Uterus (tissue), 2 donors: ENCODE measurements at regions not wholly inside any gene's neighbourhood (a gene's known extent, or its start where the extent isn't known, plus 50 kb on each side); places are given as distances from the start of the nearest gene placed in this dataset.

Experiments used
- POLR2A ChIP-seq, 2 donors: fragments of 450-650 bp; IDR thresholded peaks; one replicate each; pipeline ENCODE4 v1.6.1; 2016; ENCODE audit warnings: antibody characterized with exemption in 2 of 2, mild to moderate bottlenecking in 1 of 2, moderate library complexity in 1 of 2
- TF ChIP-seq, protein P1 (sequence below), 4 experiments: fragments of 200-600 bp in 2 of 4; fragments of 450-650 bp in 2 of 4; sonication (generic) in 2 of 4; IDR thresholded peaks; one replicate each; pipeline ENCODE4 v1.5.1; 2016 to 2019; ENCODE audit warnings: antibody characterized with exemption in 4 of 4, mild to moderate bottlenecking in 2 of 4, moderate library complexity in 1 of 4

DNA sequence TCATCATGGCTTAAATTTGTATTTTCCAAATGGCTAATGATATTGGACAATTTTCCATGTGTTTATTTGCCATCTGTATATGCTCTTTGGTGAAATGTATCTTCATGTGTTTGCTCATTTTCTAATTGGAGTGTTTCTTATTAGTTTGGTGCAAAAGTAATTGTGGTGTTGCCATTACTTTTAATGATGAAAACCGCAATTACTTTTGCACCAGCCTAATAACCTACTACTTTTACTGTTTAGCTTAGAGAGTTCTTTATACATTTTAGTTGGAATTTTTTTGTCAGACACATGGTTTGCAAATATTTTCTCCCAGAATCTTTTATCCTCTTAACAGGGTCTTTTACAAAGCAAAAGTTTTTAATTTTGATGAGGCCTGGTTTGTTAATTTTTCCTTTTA, 141.0 kb upstream of the AGTR1 start:
- no peak for TF ChIP-seq POLR2A (IDR thresholded peaks at IDR 0.05)
- TF ChIP-seq, protein P1, sequence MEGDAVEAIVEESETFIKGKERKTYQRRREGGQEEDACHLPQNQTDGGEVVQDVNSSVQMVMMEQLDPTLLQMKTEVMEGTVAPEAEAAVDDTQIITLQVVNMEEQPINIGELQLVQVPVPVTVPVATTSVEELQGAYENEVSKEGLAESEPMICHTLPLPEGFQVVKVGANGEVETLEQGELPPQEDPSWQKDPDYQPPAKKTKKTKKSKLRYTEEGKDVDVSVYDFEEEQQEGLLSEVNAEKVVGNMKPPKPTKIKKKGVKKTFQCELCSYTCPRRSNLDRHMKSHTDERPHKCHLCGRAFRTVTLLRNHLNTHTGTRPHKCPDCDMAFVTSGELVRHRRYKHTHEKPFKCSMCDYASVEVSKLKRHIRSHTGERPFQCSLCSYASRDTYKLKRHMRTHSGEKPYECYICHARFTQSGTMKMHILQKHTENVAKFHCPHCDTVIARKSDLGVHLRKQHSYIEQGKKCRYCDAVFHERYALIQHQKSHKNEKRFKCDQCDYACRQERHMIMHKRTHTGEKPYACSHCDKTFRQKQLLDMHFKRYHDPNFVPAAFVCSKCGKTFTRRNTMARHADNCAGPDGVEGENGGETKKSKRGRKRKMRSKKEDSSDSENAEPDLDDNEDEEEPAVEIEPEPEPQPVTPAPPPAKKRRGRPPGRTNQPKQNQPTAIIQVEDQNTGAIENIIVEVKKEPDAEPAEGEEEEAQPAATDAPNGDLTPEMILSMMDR (IDR thresholded peaks at IDR 0.05): no peak
